ENCODE measurements at regions not wholly inside any gene's neighbourhood (a gene's known extent, or its start where the extent isn't known, plus 50 kb on each side); places are given as distances from the start of the nearest gene placed in this dataset.

DNA sequence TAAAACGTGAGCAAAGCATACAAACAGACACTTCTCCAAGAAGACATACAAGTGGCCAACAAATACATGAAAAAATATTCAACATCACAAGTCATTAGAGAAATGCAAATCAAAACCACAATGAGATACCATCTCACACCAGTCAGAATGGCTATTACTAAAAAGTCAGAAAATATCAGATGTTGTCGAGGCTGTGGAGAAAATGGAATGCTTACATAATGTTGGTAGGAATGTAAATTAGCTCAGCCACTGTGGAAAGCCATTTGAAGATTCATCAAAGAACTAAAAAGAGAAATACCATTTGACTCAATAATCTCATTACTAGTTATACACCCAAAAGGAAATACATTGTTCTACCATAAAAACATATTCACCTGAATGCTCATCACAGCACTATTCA, 825.7 kb downstream of the SUCLG1 start:
- TF ChIP-seq, protein P1, sequence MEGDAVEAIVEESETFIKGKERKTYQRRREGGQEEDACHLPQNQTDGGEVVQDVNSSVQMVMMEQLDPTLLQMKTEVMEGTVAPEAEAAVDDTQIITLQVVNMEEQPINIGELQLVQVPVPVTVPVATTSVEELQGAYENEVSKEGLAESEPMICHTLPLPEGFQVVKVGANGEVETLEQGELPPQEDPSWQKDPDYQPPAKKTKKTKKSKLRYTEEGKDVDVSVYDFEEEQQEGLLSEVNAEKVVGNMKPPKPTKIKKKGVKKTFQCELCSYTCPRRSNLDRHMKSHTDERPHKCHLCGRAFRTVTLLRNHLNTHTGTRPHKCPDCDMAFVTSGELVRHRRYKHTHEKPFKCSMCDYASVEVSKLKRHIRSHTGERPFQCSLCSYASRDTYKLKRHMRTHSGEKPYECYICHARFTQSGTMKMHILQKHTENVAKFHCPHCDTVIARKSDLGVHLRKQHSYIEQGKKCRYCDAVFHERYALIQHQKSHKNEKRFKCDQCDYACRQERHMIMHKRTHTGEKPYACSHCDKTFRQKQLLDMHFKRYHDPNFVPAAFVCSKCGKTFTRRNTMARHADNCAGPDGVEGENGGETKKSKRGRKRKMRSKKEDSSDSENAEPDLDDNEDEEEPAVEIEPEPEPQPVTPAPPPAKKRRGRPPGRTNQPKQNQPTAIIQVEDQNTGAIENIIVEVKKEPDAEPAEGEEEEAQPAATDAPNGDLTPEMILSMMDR (IDR thresholded peaks at IDR 0.05; ENCODE audit: poor library complexity) = no peak
- TF ChIP-seq EZH2 (IDR thresholded peaks at IDR 0.05; ENCODE audit: borderline replicate concordance) = no peak
